Fibroblast of lung (primary cell): ENCODE measurements at regions not wholly inside any gene's neighbourhood (a gene's known extent, or its start where the extent isn't known, plus 50 kb on each side); places are given as distances from the start of the nearest gene placed in this dataset.

Experiments used
- CTCF ChIP-seq, 2 donors: IDR thresholded peaks in 1 of 2; conservative IDR thresholded peaks in 1 of 2; 1 replicate in 1 of 2; 2 replicates in 1 of 2; pipeline ENCODE4 v1.5.1; 2011 to 2012; ENCODE audit warnings: low read length in 2 of 2, control low read depth in 1 of 2, inconsistent platforms in 1 of 2, low read depth in 1 of 2, mild to moderate bottlenecking in 1 of 2
- EZH2 ChIP-seq: IDR thresholded peaks from 2 replicates; pipeline ENCODE4 v1.5.1; 2012; ENCODE audit warnings: low read length, control low read depth, mild to moderate bottlenecking; ENCODE audit errors: missing control alignments

- TF ChIP-seq CTCF (conservative IDR thresholded peaks at IDR 0.05 in 1 of 2, IDR thresholded peaks at IDR 0.05 in 1 of 2; ENCODE audit: low read depth in 1 of 2, low read length in 2 of 2) = no peak
- no peak for TF ChIP-seq EZH2
Measured at GRCh38 chr3:73314151-73314951, 252.9 kb downstream of the EBLN2 start.
